ENCODE measurements at regions not wholly inside any gene's neighbourhood (a gene's known extent, or its start where the extent isn't known, plus 50 kb on each side); places are given as distances from the start of the nearest gene placed in this dataset.

DNA sequence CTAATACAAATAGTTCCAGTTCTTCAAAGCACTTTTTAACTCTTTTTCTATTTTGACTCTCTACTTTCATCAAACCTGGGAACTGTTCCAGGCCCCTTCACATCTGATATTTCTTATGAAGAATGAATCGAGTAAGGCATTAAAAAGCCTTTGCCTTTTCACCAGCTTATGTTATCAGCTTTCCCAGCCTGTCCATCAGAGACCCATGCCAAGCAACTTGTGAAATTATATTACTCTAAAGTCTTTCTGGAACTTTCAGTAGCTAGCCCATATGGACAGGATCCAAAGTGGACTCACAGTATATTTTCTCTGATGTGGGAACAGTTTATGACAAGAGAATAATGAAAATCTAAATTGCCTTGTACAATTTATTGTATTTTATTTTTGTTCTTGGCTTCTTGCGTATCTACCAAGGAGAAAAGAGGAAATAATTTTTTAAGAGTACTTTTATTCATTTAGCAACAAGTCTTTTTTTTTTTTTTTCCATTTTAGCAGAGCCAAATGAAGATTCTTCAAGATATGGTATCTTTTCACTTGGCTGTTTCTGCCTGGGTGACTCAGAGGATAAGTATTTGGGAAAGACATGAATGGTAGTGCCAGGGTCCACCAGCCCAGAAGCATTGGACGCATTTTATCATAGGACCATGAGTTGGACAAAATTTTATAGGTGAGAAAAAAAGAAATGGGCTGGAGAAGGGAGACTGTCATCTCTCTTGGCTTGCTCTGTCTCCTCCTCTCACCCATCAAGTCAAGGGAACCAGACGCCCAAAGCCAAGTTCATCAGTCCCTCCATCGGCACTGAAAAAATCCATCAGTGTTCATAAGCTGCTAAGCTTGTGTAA is 195.8 kb upstream of the NEBL start:
- DNase-seq (ENCODE audit: low spot score) = no peak

DNA sequence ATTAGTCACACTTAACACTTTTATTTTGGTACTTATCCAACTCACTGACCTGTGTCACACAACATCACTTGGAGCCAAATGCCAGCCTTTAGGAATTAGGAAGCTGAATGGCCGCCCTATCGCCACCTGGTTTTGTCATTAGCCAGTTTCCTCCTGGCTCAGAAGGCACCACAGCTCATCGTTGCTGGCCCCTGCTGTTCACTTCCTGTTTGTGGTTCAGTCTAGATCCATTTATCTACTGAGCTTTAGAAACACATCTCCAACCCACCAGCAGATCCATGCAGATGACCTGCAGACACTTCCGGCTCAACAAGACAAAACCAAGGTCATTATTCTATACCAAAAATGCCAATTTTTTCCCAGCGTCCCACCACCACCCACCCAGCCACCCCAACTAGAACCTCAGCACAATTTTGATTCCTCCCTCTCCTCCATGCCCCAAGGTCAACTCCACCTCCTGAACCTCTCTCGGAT is 193.5 kb upstream of the NEBL start:
- no peak for DNase-seq (ENCODE audit: low spot score)

DNA sequence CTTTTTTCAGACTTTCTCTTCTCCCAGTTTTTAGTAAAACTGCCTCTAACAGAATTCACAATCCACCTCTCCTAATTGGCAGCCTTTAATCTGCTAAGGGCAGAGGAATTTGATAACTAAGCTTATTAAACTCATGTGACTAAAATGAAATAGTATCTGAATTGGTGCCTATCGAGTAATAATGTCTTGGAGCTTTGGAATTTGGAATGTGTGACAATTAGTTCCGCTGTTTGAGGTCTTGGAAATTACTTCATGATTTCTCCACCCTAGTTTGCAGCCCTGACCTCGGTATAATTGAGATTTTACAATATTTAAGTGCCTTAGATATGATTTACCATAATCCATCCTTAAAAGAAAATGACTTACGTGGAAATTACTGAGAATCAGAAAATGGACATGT is 190.4 kb upstream of the NEBL start:
- DNase-seq (ENCODE audit: low spot score) = no peak

DNA sequence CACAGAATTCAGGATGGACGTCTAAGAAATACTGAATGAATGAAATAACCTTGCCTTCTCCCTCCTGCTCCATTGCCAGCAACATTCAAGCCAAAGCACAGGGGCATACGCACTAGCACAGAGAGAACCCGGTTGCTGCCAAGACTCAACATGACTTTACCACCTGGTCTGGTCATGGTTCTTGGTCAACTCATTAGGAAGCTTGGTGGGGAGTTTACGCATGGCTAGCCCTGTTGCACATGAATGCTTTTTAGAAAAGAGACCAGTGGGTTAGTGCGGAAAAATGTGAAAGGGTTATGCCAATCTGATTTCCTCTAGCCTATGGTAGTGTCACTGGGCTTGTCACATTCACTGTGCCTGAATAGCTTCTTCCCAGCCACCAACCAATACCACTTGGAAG is 187.6 kb upstream of the NEBL start:
- no peak for DNase-seq (ENCODE audit: low spot score)

DNA sequence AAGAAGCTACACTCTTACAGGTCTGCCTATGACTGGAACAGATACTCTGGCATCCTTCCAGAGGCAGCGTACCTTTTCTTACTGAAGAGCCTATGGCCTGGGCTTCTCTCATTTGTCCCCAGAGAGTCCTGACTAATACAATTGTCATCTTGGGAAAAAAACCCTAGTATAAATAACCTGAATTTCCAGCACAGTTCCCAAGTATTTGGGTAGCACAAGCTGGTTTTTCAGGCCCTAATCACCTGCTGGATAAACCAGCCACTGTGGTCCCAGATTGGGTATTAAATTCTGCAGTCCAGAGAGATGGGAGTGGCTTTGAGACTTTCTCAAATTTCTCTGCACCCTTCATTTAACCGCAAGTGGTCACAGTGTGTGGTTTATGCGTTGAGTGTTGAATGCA is 186.8 kb upstream of the NEBL start:
- no peak for DNase-seq (ENCODE audit: low spot score)

DNA sequence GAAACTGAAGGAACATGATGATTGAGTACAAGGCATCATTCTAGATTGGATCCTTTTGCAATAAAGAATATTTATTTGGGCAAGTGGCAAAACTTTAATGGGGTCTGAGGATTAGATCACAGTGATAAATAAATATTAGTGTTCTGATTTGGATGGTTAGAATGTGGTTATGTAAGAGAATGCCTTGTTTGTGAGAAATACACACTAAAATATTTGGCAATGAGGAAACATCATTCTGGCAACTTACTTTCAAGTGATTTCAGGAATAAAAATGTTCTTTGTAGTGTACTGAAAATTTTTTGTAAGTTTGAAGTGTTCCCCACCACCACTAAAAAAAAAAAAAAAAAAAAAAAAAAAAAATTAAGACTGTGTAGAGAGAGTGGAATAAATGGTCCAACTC is 185.1 kb upstream of the NEBL start:
- DNase-seq (ENCODE audit: low spot score) = no peak

DNA sequence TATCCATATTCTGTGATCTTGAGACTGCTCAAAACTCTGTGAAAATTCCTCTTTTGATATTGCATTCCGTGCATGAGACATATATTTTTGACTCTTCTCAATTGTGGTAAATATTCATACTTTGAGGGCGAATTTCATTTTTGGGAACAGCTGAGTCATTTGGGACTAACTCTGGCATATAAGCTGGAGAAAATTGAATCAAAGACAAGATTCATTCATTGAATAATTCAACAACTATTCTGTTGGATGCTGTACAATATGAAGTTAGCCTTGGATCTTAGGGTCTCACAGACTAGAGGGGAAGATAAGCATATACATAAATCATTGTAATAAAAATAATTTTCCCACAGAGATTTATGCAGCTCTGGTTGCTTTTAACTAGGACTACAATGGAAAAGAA is 183.2 kb upstream of the NEBL start:
- DNase-seq (ENCODE audit: low spot score) = no peak

DNA sequence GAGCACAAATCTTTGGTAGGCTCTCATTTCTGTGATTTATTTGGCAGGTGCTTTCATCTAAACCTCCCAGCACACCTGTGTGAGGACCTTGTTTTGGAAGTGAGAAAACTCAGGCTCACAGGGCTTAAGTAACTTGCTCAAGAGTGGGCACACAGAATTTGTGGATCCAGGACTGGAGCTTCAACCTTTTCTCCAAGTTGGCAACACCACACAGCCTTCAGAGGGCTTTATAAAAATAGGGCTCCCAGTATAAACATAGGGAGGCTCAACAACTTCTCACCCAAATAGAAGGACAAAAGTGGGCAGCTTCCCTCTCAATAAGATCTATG is 182.2 kb upstream of the NEBL start:
- DNase-seq (ENCODE audit: low spot score) = no peak

DNA sequence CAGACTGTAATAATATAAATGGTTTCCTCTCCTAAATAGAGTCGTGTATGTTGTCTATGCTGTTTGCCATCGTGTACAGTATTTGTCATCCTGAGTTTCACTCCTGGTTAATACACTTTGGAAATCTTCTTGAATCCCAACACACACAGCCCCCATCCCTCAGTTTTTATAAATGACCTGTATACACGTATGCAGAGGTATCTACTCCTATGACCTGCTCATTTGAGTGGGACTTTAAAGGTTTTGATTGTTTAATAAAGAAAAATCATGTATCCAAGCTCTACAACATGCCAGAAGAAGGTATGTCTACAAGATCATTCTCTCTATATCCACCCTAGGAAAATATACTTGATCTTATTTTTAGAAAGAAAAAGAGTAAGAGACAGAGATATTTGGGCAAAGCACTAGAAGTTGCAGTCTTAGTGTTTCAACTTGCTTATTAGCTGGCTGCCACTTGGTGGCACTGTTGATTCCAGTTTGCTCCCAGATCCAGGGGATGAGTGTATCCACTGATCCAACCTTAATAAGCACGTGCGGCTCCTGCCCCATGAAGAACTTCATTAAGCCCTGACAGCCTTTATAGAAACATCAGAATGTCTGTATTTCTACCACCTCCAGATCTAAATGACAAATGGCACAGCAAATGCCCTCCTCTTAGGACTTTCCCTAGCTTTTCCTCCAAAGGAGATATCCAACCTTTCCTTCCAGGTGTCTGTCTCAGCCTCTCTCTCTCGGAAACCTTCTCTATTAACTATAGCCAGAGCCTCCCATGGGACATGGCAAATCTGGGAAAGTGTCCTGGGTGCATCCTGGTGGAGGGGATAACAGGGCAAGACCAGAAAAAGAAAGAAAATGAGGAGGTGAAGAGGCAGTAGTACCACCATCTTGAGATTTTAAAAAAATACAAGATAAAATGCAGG is 181.6 kb upstream of the NEBL start:
- DNase-seq (ENCODE audit: low spot score) = peak; percentile 76

DNA sequence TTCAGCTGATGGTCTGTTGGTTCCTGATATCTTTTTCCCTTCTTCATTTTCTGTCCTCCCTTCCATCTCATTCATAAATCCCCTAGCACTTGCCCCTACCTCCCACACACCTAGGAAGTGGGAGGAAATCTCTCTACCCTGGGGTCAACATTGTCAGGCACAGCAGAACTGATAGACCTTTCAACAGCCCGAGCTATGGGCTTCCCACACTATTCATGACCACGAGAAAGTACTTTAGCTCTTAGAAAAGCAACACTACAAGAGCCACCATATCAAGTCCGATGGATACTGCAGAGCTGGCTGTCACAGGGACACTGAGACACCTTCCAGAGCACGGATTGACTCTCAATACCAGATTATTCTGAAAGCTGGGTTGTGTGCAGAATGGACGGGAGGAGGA is 180.6 kb upstream of the NEBL start:
- DNase-seq (ENCODE audit: low spot score) = no peak

DNA sequence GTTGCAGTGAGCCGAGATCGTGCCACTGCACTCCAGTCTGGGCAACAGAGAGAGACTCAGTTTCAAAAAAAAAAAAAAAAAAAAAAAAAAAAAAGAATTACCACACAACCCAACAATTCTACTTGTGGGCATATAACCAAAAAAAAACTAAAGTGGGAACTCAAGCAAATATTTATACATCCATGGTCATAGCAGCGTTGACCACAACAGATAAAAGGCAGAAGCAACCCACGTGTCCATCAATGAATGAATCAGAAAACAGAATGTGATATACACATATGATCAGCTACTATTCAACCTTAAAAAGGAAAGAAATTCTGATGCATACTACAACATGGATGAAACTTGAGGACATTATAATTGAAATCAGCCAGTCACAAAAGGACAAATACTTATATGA is 179.3 kb upstream of the NEBL start:
- DNase-seq (ENCODE audit: low spot score) = no peak

DNA sequence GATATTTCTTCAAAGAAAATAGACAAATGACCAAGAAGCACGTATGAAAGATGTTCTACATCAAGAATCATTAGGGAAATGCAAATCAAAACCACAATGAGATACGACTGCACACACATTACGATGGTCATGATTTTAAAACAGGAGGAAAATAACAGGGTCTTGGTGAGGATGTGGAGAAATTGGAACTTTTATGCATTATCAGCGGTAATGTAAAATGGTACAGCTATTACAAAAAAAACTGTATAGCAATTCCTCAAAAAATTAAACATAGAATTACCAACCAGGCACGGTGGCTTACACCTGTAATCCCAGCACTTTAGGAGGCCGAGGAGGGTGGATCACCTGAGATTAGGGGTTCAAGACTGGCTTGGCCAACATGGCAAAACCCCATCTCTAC is 178.8 kb upstream of the NEBL start:
- no peak for DNase-seq (ENCODE audit: low spot score)

DNA sequence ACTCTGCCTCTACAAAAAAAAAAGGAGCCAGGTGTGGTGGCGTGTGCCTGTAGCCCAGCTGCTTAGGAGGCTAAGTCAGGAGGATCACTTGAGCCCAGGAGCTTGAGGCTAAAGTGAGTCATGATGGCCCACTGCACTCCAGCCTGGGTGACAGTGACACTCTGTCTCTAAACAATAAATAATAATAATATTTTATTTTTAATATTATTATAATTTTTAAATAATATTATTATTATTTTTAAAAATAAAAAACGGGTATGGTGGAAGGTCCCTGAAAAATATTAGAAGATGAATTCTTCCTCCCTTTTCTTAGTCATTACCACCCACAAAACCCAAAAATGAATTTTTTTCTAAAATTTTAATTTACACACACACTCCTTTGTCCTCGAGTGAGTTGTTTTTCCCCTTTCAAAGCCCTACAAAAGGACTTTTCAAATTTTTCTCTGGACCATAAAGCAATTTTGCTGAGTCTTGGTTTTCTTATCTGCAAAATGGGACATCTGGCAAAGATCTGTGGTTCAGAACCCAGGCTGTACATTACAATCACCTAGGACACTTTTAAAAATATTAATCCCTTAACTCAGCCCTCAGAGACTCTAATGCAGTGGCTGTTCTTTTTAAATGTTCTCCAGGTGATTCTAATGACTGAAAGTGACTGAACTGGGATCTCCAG is 174.0 kb upstream of the NEBL start:
- no peak for DNase-seq (ENCODE audit: low spot score)

DNA sequence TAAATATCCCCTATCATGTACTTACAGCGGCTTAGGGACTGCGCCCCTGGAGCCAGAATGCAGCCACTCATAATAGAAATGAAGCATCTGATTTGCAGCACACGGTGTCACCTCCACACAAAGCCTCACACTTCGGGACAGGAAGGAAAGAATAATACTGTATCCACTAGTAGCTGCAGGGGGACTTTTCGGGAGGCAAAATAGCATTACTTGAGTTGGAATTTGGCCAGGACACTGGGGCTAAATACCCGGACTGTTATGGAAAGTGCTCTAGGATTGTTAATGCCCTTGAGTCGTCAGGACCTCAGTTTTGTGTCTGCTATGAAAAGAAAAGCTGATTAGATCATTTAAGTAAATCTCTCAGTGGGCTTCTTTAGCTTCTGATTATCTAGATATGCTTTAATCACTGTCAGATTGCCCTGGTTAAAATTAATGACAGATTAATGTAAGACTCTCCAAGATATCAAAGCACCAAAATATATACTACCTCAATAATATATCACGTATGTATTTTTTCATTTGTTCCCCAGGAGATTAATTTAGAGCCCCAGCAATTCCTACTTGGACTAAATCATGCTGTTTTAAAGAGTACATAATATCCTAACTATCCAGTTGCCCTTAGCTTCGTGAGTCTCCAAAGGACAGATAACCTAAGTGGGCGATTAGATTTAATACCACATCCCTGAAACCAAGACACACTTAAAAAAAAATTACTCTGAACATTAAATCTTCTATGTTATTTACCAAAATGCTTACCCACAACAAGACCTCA is 173.0 kb upstream of the NEBL start:
- DNase-seq (ENCODE audit: low spot score) = no peak

DNA sequence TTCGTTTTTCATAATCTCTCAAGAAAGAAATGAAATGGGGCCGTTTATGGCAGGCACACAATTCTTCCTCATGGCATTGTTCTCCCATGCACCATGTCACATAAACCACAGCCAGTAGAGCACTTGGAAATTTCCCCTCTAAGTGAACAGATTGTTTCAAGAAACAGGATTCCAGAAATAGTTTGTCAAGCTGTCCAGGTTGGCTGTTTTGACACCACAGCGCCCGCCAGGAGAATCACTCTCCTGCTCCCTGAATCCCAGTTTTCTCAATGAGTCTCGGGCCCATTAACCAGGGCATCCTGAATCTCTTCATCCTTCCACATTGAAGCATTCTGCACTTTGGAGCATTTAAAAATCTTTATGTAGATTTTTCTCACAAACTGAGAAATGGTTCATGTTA is 172.2 kb upstream of the NEBL start:
- DNase-seq (ENCODE audit: low spot score) = no peak

DNA sequence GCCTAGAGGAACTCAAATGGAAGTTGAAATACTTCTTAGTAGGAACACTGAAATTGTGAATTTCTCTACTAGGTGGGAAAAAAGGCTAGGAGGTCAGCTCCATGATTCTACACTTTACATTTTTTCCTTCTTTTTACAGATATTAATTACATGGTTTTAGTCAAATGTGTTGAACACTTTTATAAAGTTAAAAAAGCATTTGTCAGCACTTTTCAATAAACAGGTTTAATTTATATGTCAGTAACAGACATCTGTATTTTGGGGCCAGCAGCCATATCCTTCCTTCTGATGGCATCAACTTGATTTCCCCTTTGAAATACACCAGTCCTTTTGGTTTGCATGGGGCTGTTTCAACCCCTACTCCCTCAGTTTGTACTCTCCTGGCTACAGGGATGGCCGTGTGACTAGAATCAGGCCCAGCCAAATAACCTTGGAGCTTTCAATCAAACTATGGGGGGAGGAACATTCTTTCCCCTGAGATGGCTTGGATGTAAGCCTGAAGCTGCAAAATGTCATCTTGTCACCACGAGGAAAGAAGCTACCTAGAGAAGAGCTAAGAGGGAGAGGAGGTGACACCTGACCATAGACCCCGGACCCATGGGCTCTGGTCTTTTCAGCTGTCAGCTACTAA is 171.0 kb upstream of the NEBL start:
- DNase-seq (ENCODE audit: low spot score) = no peak

DNA sequence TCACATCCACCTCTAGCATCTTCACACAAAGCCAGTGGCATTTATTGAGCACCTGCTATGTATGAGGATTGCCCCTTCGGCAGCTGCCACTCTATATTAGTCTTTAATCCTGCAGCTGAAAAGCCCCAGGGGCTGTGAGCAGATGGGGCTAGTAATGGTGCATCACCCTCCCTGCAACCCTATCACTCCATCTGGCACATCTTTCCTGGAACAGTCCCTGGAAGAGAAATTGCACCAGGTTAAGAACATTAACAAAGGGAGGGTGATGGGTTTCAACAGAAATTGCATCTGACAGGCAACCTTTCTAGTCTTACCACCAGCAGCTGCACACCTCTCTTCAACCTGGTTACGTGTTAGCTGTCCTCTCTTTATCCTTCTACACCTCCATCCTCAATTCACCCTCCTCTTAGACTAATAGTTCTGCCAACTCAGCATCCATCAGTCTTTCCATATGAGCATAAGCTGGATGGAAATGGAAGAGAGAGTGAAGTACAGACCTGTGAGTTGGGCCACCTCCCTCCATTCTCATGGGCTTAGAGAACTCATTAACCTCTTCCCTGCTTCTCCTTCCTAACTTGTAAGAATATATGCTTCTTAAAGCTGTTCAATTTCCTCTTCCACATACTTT is 168.6 kb upstream of the NEBL start:
- no peak for DNase-seq (ENCODE audit: low spot score)

DNA sequence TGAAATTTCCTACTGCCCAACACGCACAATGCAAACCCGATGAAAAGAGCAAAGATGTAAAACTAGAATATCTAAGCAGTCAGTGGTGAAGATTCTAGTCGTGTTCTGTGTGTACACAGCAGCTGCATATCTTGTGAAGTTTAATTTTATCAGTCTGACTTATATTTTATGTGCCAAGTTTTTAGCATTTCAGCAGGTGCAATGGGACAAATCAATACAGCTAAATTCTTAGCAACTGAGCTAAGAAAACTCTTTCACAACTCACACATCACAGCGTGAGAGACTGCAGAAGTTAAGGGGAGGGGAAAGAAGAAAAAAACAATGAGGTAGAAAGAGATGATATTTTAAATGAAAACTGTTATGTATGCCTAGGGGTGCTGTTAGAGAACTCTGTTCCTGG is 164.9 kb upstream of the NEBL start:
- DNase-seq (ENCODE audit: low spot score) = no peak

DNA sequence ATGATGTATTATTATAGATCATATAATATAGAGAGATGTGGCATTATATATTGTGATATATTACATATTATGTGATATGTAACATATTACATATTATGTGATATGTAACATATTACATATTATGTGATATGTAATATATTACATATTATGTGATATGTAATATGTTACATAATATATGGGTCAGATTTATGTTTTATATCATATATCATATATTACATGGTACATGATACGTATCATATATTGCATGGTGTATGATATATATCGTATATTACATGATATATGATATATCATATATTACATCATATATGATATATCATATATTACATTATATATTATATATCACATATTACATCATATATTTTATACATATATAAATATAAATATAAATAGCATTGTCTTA is 164.1 kb upstream of the NEBL start:
- no peak for DNase-seq (ENCODE audit: low spot score)

DNA sequence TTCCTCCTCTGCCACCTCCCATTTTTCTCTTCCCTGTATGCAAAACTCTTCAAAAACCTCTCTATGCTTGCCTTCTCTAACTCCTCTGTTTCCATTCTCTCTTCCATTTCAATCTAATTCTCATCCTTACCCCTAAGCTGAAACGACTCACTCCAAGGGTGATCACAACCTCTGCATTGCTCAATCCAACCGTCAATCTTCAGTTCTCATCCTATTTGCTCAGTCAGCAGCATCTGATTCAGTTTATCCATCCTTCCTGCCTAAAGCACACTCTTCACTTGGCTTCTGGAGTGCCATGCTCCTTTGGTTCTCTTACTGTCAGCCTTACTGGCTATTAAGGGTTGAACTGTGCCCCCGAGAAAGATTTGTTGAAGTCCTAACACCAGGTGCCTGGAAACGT is 163.5 kb upstream of the NEBL start:
- DNase-seq (ENCODE audit: low spot score) = no peak

DNA sequence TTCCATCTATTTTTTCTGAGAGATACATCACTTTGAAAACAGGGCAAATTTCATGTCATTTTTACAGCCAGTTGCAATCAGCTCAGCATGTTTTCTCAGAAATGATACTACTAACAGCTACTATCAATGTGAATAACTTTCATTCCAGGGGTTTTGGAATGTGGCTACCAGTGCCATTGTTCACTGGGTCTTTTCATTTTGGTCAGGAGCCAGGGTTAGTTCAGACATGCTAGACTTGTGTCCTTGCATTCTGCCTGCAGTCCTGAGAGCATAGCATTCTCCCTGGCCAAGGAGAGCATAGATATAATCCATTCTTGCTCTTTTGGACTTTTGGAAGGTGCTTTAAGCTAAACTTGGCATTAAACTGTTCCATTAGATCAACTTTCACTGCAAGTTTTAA is 160.9 kb upstream of the NEBL start:
- no peak for DNase-seq (ENCODE audit: low spot score)

Measured in RKO (cell line).